ENCODE measurements at regions not wholly inside any gene's neighbourhood (a gene's known extent, or its start where the extent isn't known, plus 50 kb on each side); places are given as distances from the start of the nearest gene placed in this dataset.

DNA sequence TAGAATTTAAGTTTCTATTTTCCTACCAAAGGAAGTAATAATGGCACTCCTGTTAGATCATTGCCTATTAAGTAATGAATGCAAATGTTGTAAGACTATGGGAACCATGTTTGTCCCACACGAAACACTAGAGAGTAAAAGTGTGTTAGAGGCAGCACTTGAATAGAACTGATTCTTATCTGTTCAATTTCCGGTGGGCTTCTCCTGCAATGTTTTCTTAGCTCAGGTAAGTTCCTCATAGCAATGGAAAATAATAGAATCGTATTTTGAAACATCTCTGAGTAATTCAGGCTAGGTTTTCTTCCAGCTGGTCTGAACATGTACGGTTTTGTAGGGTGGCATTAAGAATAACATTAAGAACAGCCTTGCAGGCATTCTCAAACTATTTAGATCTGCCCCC lies 145.3 kb upstream of the LIPC start:
- H3K79me2 ChIP-seq (ENCODE audit: insufficient read depth, low read length): no peaks in the 10 kb centered on the region
- no peak overlapping the region for H3K9ac ChIP-seq (ENCODE audit: low read length)
- no peaks in the 10 kb centered on the region for H3K27me3 ChIP-seq (ENCODE audit: insufficient read depth, low read length)
- no peaks in the 10 kb centered on the region for H3K9me3 ChIP-seq (ENCODE audit: control insufficient read depth in 1 of 2, insufficient read depth in 1 of 2, low read depth in 1 of 2, low read length in 2 of 2)
- no peaks in the 10 kb centered on the region for H4K20me1 ChIP-seq (ENCODE audit: insufficient read depth)
- intact Hi-C loops (cut with micrococcal nuclease): no loop called here
- no peak for DNase-seq (ENCODE audit: low read depth, low spot score)
- ATAC-seq: no peak
- CTCF ChIA-PET: no interaction called here
- H3K4me3 ChIP-seq (replicated peaks in 1 of 2; ENCODE audit: low read depth in 1 of 2, low read length in 2 of 2): no peak overlapping the region
- H3K9me2 ChIP-seq (ENCODE audit: insufficient read depth): 0 out of 2 replicates have a peak, but pooled peaks cover 3% of the 10 kb centered on the region
- no peaks in the 10 kb centered on the region for H3K36me3 ChIP-seq (ENCODE audit: control insufficient read depth in 1 of 2, insufficient read depth in 2 of 2, low read length in 2 of 2)
- peaks cover 0 to 9% of the 10 kb centered on the region in 2 experiments; a peak in 2 of 4 replicates for H3K4me1 ChIP-seq (ENCODE audit: control insufficient read depth in 1 of 2, insufficient read depth in 2 of 2, low read length in 2 of 2)
- no peak overlapping the region for H3K27ac ChIP-seq (ENCODE audit: low read depth, low read length)
- no peak overlapping the region for H3K4me2 ChIP-seq (ENCODE audit: low read length)
- BruUV-seq (replicated peaks): no TSS peak
- POLR2A ChIA-PET: no interaction called here
- TF ChIP-seq, protein P1, sequence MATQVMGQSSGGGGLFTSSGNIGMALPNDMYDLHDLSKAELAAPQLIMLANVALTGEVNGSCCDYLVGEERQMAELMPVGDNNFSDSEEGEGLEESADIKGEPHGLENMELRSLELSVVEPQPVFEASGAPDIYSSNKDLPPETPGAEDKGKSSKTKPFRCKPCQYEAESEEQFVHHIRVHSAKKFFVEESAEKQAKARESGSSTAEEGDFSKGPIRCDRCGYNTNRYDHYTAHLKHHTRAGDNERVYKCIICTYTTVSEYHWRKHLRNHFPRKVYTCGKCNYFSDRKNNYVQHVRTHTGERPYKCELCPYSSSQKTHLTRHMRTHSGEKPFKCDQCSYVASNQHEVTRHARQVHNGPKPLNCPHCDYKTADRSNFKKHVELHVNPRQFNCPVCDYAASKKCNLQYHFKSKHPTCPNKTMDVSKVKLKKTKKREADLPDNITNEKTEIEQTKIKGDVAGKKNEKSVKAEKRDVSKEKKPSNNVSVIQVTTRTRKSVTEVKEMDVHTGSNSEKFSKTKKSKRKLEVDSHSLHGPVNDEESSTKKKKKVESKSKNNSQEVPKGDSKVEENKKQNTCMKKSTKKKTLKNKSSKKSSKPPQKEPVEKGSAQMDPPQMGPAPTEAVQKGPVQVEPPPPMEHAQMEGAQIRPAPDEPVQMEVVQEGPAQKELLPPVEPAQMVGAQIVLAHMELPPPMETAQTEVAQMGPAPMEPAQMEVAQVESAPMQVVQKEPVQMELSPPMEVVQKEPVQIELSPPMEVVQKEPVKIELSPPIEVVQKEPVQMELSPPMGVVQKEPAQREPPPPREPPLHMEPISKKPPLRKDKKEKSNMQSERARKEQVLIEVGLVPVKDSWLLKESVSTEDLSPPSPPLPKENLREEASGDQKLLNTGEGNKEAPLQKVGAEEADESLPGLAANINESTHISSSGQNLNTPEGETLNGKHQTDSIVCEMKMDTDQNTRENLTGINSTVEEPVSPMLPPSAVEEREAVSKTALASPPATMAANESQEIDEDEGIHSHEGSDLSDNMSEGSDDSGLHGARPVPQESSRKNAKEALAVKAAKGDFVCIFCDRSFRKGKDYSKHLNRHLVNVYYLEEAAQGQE (IDR thresholded peaks at IDR 0.05; ENCODE audit: low read depth): no peak
- TF ChIP-seq SP1 (IDR thresholded peaks at IDR 0.05; ENCODE audit: low read depth) (no peak), YY1 (IDR thresholded peaks at IDR 0.05; ENCODE audit: extremely low read depth, insufficient replicate concordance, low read depth, low read length) (no peak), POLR2AphosphoS5 (IDR thresholded peaks at IDR 0.05; ENCODE audit: low read depth, low read length) (no peak), CEBPB (IDR thresholded peaks at IDR 0.05; ENCODE audit: low read depth) (no peak), POLR2A (IDR thresholded peaks at IDR 0.05; ENCODE audit: borderline replicate concordance, extremely low read depth, insufficient read depth, insufficient read length) (no peak), SIN3A (IDR thresholded peaks at IDR 0.05; ENCODE audit: low read depth) (no peak), CBX3 (IDR thresholded peaks at IDR 0.05; ENCODE audit: low read depth) (no peak), EZH2phosphoT487 (IDR thresholded peaks at IDR 0.05; ENCODE audit: borderline replicate concordance) (no peak), TCF7L2 (IDR thresholded peaks at IDR 0.05; ENCODE audit: borderline replicate concordance, extremely low read depth, insufficient read depth, insufficient read length) (no peak)
- TF ChIP-seq, protein P2, sequence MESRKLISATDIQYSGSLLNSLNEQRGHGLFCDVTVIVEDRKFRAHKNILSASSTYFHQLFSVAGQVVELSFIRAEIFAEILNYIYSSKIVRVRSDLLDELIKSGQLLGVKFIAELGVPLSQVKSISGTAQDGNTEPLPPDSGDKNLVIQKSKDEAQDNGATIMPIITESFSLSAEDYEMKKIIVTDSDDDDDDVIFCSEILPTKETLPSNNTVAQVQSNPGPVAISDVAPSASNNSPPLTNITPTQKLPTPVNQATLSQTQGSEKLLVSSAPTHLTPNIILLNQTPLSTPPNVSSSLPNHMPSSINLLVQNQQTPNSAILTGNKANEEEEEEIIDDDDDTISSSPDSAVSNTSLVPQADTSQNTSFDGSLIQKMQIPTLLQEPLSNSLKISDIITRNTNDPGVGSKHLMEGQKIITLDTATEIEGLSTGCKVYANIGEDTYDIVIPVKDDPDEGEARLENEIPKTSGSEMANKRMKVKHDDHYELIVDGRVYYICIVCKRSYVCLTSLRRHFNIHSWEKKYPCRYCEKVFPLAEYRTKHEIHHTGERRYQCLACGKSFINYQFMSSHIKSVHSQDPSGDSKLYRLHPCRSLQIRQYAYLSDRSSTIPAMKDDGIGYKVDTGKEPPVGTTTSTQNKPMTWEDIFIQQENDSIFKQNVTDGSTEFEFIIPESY (IDR thresholded peaks at IDR 0.05; ENCODE audit: extremely low read depth, insufficient replicate concordance, low read length): no peak
- TF ChIP-seq, protein P3, sequence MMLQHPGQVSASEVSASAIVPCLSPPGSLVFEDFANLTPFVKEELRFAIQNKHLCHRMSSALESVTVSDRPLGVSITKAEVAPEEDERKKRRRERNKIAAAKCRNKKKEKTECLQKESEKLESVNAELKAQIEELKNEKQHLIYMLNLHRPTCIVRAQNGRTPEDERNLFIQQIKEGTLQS (IDR thresholded peaks at IDR 0.05): no peak
- TF ChIP-seq, protein P4, sequence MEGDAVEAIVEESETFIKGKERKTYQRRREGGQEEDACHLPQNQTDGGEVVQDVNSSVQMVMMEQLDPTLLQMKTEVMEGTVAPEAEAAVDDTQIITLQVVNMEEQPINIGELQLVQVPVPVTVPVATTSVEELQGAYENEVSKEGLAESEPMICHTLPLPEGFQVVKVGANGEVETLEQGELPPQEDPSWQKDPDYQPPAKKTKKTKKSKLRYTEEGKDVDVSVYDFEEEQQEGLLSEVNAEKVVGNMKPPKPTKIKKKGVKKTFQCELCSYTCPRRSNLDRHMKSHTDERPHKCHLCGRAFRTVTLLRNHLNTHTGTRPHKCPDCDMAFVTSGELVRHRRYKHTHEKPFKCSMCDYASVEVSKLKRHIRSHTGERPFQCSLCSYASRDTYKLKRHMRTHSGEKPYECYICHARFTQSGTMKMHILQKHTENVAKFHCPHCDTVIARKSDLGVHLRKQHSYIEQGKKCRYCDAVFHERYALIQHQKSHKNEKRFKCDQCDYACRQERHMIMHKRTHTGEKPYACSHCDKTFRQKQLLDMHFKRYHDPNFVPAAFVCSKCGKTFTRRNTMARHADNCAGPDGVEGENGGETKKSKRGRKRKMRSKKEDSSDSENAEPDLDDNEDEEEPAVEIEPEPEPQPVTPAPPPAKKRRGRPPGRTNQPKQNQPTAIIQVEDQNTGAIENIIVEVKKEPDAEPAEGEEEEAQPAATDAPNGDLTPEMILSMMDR (IDR thresholded peaks at IDR 0.05 in 2 of 3, conservative IDR thresholded peaks at IDR 0.05 in 1 of 3; ENCODE audit: borderline replicate concordance in 1 of 3, insufficient read depth in 1 of 3, low read depth in 2 of 3, low read length in 2 of 3): no peak
- TF ChIP-seq, protein P5, sequence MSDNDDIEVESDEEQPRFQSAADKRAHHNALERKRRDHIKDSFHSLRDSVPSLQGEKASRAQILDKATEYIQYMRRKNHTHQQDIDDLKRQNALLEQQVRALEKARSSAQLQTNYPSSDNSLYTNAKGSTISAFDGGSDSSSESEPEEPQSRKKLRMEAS (IDR thresholded peaks at IDR 0.05): no peak
- H2AFZ ChIP-seq (ENCODE audit: low read depth, low read length, poor library complexity, severe bottlenecking): no peak overlapping the region
- RAD21 ChIA-PET (ENCODE audit: low non-redundant PET in 1 of 2, low total read pairs in 2 of 2, uncharacterized antibody in 2 of 2, unreplicated experiment in 2 of 2): no interaction called here

Measured in HCT116 (cell line).